HG02938 (cell line): ENCODE measurements at regions not wholly inside any gene's neighbourhood (a gene's known extent, or its start where the extent isn't known, plus 50 kb on each side); places are given as distances from the start of the nearest gene placed in this dataset.
"Not testable (repeated sequence)": the region's sequence is repeated elsewhere in the genome, so short reads cannot be mapped to it uniquely, and the experiment has no call there.

Source experiments
- ATAC-seq: cut with Tn5 transposase; IDR thresholded peaks from one replicate; pipeline ENCODE4 v1.9.1; 2021; ENCODE audit warnings: mild to moderate bottlenecking, moderate library complexity; ENCODE audit not compliant: unreplicated experiment

DNA sequence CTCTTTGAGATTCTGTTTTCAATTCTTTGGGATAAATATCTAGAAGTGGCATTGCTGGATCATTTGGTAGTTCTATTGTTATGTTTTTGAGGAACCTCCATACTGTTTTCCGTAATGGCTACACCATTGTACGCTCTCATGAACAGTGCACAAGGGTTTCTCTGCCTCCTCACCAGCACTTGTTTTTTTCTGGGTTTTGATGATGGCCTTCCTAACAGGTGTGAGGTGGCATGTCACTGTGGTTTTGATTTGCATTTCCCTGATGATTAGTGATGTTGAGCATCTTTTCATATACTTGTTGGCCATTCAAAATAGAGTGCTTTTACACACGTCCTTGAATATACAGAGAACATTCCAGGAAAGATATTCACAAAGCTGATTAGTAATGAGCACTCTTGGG is 86.8 kb upstream of the ADORA2B start:
- ATAC-seq: not testable (repeated sequence)

GRCh38 chr17:15860774-15861173 is 84.2 kb upstream of the ADORA2B start:
- not testable (repeated sequence) for ATAC-seq

DNA sequence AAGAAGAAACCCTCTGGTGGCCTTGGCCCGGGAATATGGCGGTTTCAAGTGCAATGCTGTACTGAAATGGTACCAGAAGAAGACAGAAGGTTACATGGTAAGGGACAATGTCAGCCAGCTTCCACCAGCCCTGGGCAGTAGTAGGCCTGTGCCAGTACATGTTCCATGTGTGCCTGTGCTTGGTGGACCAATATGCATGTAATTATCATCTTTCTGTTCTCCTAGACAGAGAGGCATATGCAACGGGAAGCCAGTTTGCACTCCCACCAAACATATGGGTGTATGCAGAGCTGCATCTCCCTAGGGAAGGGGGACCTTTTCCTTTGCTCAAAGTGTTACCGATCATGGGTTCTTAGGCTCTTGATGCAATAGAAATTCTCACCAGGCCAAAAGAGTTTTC is 80.9 kb upstream of the ADORA2B start:
- ATAC-seq: not testable (repeated sequence)

DNA sequence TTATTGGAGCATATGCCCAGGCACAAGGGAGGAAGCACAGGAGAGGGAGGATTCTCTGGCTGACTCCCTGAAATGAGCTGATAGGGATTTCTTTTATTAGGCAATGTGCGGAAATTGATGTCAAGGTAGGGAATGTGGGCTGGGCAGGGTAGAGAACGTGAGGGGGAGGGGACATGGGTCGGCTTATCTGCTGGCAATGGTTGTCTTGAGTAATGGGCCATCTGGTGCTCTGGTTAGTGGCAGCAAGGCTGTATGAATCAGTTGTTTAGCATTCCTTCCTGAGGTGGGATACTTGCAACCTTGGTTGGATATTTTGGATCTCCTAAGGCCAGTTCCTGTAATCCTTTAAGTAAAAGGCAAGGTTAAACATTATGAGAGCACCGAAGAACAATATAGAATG is 80.5 kb upstream of the ADORA2B start:
- not testable (repeated sequence) for ATAC-seq

DNA sequence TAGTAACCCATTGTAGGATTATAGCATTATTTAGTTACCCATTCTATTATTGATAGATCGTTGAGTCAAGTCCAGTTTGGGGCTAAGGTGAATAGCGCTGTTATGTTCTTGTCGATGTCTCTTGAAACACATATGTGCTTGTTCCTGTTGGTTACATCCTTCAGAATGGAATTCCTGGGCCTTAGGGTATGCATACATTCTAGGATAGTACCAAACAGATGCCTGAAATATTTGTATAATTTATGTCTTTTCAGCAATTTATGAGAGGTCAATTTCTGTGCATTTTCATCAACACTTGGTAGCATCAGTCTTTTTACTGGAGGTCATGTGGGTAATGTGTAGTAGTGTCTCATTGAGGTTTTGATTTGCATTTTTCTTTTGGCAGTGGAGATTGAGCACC is 78.9 kb upstream of the ADORA2B start:
- not testable (repeated sequence) for ATAC-seq

- not testable (repeated sequence) for ATAC-seq
Observed at GRCh38 chr17:15867331-15867730, 77.6 kb upstream of the ADORA2B start.

DNA sequence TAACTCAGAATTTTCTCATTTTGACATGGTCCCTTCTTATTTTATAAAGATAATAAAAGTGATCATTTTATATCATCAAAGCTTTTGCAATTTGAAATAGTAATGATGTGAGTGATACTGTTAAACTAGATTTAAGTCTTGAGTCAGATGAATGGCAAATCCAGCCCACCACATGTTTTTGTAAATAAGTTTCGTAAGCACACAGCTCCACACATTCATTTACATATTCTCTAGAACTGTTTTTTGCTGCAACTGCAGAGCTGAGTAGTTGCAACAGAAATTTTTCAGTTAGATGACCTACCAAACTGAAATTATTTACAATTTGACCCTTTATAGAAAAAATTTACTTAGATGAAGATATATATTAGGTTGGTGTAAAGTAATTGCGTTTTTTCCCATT is 75.1 kb upstream of the ADORA2B start:
- not testable (repeated sequence) for ATAC-seq

DNA sequence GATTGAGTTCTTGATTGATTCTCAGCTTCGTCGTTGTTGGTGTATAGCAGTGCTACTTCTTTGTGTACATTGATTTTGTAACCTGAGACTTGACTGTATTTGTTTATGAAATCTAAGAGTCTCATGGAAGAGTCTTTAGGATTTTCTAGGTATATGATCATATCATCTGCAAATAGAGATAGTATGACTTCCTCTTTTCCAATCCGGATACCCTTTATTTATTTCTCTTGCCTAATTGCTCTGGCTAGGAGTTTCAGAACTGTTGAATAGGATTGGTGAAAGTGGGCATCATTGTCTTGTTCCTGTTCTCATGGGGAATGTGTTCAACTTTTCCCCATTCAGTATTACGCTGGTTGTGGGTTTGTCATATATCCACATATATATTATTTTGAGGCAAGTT is 72.3 kb upstream of the ADORA2B start:
- not testable (repeated sequence) for ATAC-seq

GRCh38 chr17:15877882-15878500 is 66.9 kb upstream of the ADORA2B start:
- not testable (repeated sequence) for ATAC-seq

- no peak for ATAC-seq
Observed at GRCh38 chr17:15882058-15882720, 62.7 kb upstream of the ADORA2B start.

GRCh38 chr17:15882777-15883176 is 62.2 kb upstream of the ADORA2B start:
- no peak for ATAC-seq

- no peak for ATAC-seq
Observed at GRCh38 chr17:15883617-15884111, 61.3 kb upstream of the ADORA2B start.

DNA sequence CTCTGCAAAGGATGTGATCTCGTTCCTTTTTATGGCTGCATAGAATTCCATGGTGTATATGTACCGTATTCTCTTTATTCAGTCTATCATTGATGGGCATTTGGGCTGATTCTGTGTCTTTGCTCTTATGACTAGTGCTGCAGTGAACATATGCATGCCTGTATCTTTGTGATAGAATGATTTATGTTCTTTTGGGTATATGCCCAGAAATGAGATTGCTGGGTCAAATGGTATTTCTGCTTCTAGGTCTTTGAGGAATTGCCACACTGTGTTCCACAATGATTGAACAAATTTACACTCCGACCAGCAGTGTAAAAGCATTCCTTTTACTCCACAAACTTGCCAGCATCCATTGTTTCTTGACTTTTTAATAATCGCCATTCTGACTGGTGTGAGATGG is 60.2 kb upstream of the ADORA2B start:
- ATAC-seq: no peak

DNA sequence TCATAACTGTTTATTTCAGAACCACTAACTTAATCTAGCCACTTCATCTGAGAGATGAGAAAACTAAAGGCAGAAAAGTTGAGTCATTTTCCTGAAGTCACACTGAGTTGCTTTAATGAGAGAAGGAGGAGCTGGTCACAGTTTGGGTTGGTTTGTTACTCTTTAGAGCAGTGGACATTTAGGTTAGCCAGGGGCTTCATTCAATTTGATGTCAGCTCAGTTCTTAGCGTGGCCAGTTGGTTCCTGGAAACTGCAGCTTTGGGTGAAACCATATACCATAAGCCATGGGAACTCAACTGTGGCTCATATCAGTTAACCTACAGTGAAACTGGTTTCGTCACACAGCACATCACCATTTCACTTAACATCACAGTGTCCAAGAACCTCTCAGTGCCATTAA is 59.2 kb upstream of the ADORA2B start:
- no peak for ATAC-seq

DNA sequence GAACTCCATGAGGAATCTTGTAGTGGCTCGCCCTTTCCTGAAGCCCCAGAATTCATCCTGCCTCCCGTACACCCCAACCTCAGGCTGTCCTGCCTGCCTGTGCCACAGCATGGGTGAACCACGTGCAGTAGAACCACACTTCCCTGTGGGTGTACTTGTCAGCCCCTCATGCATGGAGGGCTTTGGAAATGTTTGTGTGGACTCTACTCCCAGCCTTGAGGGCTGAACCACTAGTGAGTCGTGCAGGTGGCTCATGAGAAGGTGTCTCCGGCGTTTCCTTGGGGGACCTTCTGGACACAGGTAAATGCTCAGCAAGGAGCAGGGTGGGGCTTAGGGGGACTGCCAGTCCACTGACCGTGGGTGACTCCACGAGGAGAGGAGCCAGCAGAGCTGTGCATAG is 58.7 kb upstream of the ADORA2B start:
- no peak for ATAC-seq

- no peak for ATAC-seq
Observed at GRCh38 chr17:15886804-15887203, 58.1 kb upstream of the ADORA2B start.

GRCh38 chr17:15888436-15888835 is 56.5 kb upstream of the ADORA2B start:
- ATAC-seq: no peak

DNA sequence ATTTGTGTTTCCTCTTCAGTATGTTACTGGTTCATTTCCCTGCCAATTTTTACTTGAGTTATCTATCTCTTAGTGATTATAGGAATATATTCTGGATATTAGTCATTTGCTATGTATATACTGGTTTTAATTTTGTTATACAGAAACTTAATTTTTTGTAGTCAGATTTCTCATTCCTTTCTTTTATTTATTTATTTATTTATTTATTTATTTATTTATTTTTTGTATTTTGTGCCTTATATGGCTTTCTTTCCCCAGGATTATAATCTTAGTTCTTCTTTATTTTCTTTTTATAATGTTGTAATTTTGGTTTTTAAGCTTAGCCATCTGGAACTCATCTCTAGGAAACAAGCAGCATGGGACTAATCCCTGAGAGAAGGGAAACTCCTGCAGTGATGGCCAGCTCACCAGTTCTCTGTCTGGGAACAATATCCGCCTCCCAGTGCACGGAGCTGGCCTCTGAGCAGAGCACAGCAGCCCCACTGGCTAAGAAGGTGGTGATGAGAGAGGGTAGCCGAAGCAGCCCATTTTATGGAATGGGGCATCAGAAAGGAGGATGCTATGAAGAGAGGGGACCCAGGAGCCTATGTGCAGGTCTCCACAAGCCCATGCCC is 54.5 kb upstream of the ADORA2B start:
- ATAC-seq: no peak

GRCh38 chr17:15891318-15891717 is 53.6 kb upstream of the ADORA2B start:
- no peak for ATAC-seq

- no peak for ATAC-seq
Observed at GRCh38 chr17:15892244-15892643, 52.7 kb upstream of the ADORA2B start.

DNA sequence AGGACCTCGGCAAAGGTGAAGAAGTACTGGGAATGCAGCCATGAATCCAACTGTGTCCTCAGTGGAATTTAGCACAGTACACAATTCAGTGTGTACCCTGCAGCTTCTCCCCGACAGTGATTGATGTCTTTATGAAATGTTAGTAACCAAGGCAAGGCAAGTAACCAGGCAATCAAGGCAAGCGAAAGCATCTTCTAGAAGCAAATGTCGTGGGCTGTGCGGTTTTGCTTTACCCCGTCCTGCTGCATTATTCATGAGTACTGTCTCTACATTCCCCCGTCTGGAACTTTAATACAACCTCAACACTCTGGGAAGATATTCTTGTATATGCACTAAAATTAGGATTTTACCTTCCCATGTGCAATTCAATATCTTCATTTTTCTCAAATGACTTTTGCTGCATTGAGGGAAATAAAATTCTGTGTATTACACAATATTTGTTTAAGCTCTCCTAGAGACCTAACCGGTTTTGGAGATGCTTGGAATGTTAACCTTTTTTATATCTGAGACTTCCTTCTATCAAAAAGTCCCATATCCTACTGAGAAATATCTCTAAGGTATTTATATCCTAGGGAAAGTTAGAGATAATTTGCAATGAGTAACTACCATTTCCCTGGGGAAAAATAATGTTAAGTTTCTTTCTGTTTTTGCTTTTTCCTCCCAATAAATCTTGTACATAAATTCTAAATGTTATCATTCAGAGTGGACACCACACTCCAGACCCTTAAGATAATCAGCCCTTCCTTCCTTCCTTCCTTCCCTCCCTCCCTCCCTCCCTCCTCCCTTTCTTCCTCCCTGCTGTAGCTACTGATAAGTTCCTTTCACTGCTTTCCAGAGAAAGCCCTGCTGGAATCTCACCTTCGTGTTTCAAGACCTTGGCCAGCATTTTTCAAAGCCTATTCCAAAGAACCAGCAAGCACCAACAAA is 51.9 kb upstream of the ADORA2B start:
- ATAC-seq: no peak
